Skeletal muscle tissue (tissue), 3 donors: ENCODE measurements at regions not wholly inside any gene's neighbourhood (a gene's known extent, or its start where the extent isn't known, plus 50 kb on each side); places are given as distances from the start of the nearest gene placed in this dataset.
A peak's percentile ranks its signal among the peaks of the same experiment; 100 is the strongest.

Experiments
- H3K27ac ChIP-seq: one replicate; pipeline ENCODE4 v1.7.0; 2013; ENCODE audit warnings: mild to moderate bottlenecking, low read depth, low read length, inconsistent platforms
- H3K27me3 ChIP-seq, 3 donors: one replicate each; pipeline ENCODE4 v1.7.0; 2013; ENCODE audit warnings: low read length in 3 of 3; ENCODE audit not compliant: control insufficient read depth in 3 of 3, insufficient read depth in 3 of 3
- H3K36me3 ChIP-seq, 3 donors: one replicate each; pipeline ENCODE4 v1.7.0; 2013; ENCODE audit warnings: low read length in 3 of 3; ENCODE audit not compliant: control insufficient read depth in 3 of 3, insufficient read depth in 3 of 3
- H3K4me1 ChIP-seq, 3 donors: one replicate each; pipeline ENCODE4 v1.7.0; 2013; ENCODE audit warnings: low read length in 3 of 3, mild to moderate bottlenecking in 3 of 3; ENCODE audit not compliant: control insufficient read depth in 3 of 3, insufficient read depth in 3 of 3
- H3K4me3 ChIP-seq, 3 donors: one replicate each; pipeline ENCODE4 v1.7.0; 2013; ENCODE audit warnings: low read length in 3 of 3
- H3K9ac ChIP-seq, 3 donors: one replicate each; pipeline ENCODE4 v1.7.0; 2013; ENCODE audit warnings: low read length in 3 of 3, mild to moderate bottlenecking in 3 of 3, moderate library complexity in 2 of 3, low read depth in 1 of 3
- H3K9me3 ChIP-seq, 3 donors: one replicate each; pipeline ENCODE4 v1.7.0; 2013; ENCODE audit warnings: low read length in 3 of 3; ENCODE audit not compliant: control insufficient read depth in 3 of 3
- donor health status: Osteomylitis.

DNA sequence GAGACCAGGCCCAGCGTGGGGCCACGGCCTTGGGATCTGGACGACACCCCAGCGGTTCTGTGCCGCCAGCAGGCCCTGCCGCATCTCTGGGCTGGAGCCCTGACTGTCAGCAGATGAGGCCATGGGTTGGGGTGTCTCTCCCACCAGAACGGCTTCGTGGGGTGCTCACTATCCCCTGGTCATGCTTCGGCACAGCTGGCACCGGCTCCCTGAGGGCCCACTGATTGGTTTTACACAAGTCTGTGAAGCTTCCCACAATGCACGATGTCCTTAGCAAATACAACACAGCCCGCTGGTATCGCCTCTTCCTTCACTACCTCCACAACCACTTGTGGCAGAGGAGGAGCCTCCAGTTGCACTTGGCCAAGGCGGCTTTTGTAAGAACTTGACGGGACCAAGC is 94.3 kb downstream of the THBS2 start:
- peaks cover 0 to 8% (median 2%) of the 10 kb centered on the region in 3 donors for H3K27me3 ChIP-seq
- H3K4me3 ChIP-seq = no peak overlapping the region
- peaks cover 5 to 15% (median 9%) of the 10 kb centered on the region in 3 donors for H3K4me1 ChIP-seq
- H3K9me3 ChIP-seq = no peaks in the 10 kb centered on the region
- no peak overlapping the region for H3K9ac ChIP-seq
- no peaks in the 10 kb centered on the region for H3K36me3 ChIP-seq
- no peak overlapping the region for H3K27ac ChIP-seq

GRCh38 chr6:169158691-169159090 is 95.0 kb downstream of the THBS2 start:
- Histone ChIP-seq H3K4me1 (peaks cover 5 to 15% (median 9%) of the 10 kb centered on the region in 3 donors), H3K9ac (no peak overlapping the region), H3K36me3 (no peaks in the 10 kb centered on the region), H3K4me3 (no peak overlapping the region), H3K9me3 (no peaks in the 10 kb centered on the region), H3K27me3 (peaks cover 0 to 8% (median 2%) of the 10 kb centered on the region in 3 donors), H3K27ac (peak overlapping the region; percentile 16)

DNA sequence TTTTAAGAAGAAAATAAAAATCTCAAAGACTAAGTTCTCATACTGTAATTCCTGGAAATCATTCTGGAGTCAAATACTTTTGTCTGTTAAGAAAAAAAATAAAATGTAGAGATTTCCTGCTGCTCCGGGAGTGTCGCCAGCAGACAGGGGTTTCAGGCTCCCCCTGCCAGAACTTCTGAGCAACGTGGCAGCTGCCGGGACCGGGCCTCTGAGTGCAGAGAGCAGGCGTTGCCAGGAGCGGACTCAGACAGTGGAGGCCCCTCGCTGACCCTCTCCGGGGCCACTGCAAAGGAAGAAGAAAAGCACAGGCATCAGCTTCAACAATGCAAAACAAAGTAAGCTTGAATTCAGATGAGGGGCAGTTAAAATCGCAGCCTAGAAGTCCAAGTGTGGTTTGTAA is 95.5 kb downstream of the THBS2 start:
- H3K4me1 ChIP-seq = peaks cover 5 to 15% (median 9%) of the 10 kb centered on the region in 3 donors
- H3K9ac ChIP-seq = peak overlapping the region in 1 of 3 donors; percentile 40
- no peaks in the 10 kb centered on the region for H3K9me3 ChIP-seq
- H3K4me3 ChIP-seq = peak overlapping the region in 1 of 3 donors; percentile 15
- peaks cover 0 to 8% (median 2%) of the 10 kb centered on the region in 3 donors for H3K27me3 ChIP-seq
- no peaks in the 10 kb centered on the region for H3K36me3 ChIP-seq
- H3K27ac ChIP-seq = peak overlapping the region; percentile 41

DNA sequence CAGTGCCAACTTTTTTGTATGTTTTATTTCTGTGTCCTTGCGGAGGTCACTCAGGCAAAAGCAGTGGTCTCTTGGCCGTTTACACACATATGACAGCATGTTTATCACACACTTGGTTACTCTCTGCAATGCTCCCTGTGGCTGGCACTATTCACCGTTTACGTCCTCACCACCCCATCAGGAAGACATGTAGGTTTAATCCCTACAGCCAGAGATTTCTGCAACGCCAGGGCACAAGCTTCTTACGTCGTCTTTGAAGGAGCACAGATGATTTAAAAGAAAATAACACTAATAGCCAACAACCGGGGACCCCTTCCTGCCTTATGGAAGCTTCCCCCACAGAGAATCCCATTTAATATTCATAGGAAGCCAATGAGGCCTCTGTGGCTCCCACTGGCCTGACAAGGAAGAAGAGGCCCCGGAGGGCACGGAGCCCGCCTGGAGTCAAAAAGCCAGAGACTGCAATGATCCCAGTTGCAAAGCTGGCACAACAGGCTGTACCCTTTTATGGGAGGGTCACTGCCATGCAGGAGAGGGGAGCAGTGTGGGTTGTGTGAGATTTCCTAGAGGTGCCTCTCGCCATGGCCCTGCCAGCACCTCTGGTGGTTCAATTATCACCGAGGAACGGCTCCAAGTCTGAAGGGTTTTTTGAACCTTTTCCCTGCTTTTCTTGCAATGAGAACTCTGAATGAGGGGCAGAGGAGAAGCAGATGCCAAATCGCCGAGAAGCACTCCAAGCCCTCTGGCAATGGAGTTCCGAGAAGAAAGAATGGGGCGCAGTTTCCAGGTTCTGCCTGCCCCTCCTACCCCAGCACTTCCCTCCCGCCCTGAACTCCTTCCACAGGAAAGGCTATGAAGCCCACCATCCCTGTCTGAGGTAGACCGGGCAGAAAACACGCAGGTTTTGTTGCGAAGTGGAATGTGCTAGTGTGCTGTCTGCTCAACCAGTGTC is 96.2 kb downstream of the THBS2 start:
- Histone ChIP-seq H3K9ac (no peak overlapping the region), H3K27me3 (peaks cover 0 to 8% (median 2%) of the 10 kb centered on the region in 3 donors), H3K4me3 (peak overlapping the region in 1 of 3 donors; percentile 15), H3K9me3 (no peaks in the 10 kb centered on the region), H3K36me3 (no peaks in the 10 kb centered on the region), H3K4me1 (peaks cover 5 to 15% (median 9%) of the 10 kb centered on the region in 3 donors), H3K27ac (peak overlapping the region; percentile 41)

- Histone ChIP-seq H3K36me3 (no peaks in the 10 kb centered on the region), H3K9ac (no peak overlapping the region), H3K27ac (no peak overlapping the region), H3K27me3 (peaks cover 0 to 8% (median 2%) of the 10 kb centered on the region in 3 donors), H3K4me1 (peaks cover 5 to 15% (median 9%) of the 10 kb centered on the region in 3 donors), H3K9me3 (no peaks in the 10 kb centered on the region), H3K4me3 (no peak overlapping the region)
Measured at GRCh38 chr6:169156793-169157147, 96.9 kb downstream of the THBS2 start.

- Histone ChIP-seq H3K4me3 (no peak overlapping the region), H3K9me3 (no peaks in the 10 kb centered on the region), H3K27me3 (peaks cover 0 to 8% (median 2%) of the 10 kb centered on the region in 3 donors), H3K4me1 (peaks cover 5 to 15% (median 9%) of the 10 kb centered on the region in 3 donors), H3K36me3 (no peaks in the 10 kb centered on the region), H3K9ac (no peak overlapping the region), H3K27ac (no peak overlapping the region)
Measured at GRCh38 chr6:169156108-169156792, 97.4 kb downstream of the THBS2 start.

DNA sequence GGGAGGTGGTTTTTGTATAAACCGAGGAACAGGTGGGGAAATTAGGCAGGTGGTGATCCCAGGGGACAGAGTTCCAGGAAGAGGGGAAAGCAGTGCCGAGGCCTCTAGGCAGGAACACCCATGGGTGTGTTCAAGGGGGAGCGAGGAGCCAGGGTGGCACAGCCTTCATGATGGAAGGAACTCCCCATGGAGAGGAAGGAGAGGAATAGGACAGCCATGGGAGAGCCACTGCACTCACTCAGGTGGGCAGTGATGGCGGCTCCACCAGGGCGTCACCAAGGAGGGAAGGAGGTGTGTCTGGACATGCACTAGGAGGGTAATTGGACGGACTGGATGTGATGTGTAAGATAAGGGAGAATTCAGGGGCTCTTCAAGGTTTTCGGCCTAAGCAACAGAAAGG is 98.2 kb downstream of the THBS2 start:
- Histone ChIP-seq H3K9ac (no peak overlapping the region), H3K27ac (no peak overlapping the region), H3K4me3 (no peak overlapping the region), H3K36me3 (no peaks in the 10 kb centered on the region), H3K9me3 (no peaks in the 10 kb centered on the region), H3K4me1 (peaks cover 5 to 15% (median 9%) of the 10 kb centered on the region in 3 donors), H3K27me3 (peaks cover 0 to 8% (median 2%) of the 10 kb centered on the region in 3 donors)

GRCh38 chr6:169153401-169153800 is 100.2 kb downstream of the THBS2 start:
- Histone ChIP-seq H3K36me3 (no peaks in the 10 kb centered on the region), H3K27ac (no peak overlapping the region), H3K9ac (no peak overlapping the region), H3K27me3 (peaks cover 0 to 2% (median 0%) of the 10 kb centered on the region in 3 donors), H3K4me3 (no peak overlapping the region), H3K4me1 (peaks cover 5 to 10% (median 7%) of the 10 kb centered on the region in 3 donors), H3K9me3 (peaks cover 0 to 3% (median 0%) of the 10 kb centered on the region in 3 donors)

GRCh38 chr6:169146521-169146920 is 107.1 kb downstream of the THBS2 start:
- no peak overlapping the region for H3K4me3 ChIP-seq
- H3K27me3 ChIP-seq = peaks cover 0 to 4% (median 0%) of the 10 kb centered on the region in 3 donors
- peaks cover 10 to 11% (median 11%) of the 10 kb centered on the region in 3 donors for H3K4me1 ChIP-seq
- H3K9ac ChIP-seq = no peak overlapping the region
- H3K9me3 ChIP-seq = peaks cover 0 to 3% (median 0%) of the 10 kb centered on the region in 3 donors
- H3K27ac ChIP-seq = no peak overlapping the region
- no peaks in the 10 kb centered on the region for H3K36me3 ChIP-seq
